ENCODE measurements at regions not wholly inside any gene's neighbourhood (a gene's known extent, or its start where the extent isn't known, plus 50 kb on each side); places are given as distances from the start of the nearest gene placed in this dataset.

GRCh38 chr14:44154446-44154845 lies 352.6 kb downstream of the FSCB start:
- no peak for TF ChIP-seq CTCF (IDR thresholded peaks at IDR 0.05)
- no peak for TF ChIP-seq REST (IDR thresholded peaks at IDR 0.05; ENCODE audit: insufficient read depth in 1 of 2, low read depth in 2 of 2, low read length in 1 of 2)
- no peak for TF ChIP-seq POLR2AphosphoS5 (IDR thresholded peaks at IDR 0.05; ENCODE audit: low read depth, low read length)
- no peak for TF ChIP-seq TCF7L2 (IDR thresholded peaks at IDR 0.05; ENCODE audit: low read depth, low read length)
- TF ChIP-seq SIN3A (IDR thresholded peaks at IDR 0.05; ENCODE audit: borderline replicate concordance, insufficient read depth, low read depth, low read length) = no peak

GRCh38 chr14:44151130-44151820 lies 355.8 kb downstream of the FSCB start:
- in situ Hi-C loops (cut with HindIII; ENCODE audit: low pct_unique_long_range_greater_than_20kb, low sequenced_read_pairs) = no loop called here
- no peaks in the 10 kb centered on the region for H3K9me3 ChIP-seq (ENCODE audit: control insufficient read depth, insufficient read depth, low read depth, low read length)
- H3K27me3 ChIP-seq (ENCODE audit: control insufficient read depth, insufficient read depth, low read length) = no peaks in the 10 kb centered on the region
- intact Hi-C loops (cut with micrococcal nuclease; ENCODE audit: unreplicated experiment) = no loop called here
- H3K4me3 ChIP-seq (ENCODE audit: low read depth in 2 of 2, low read length in 2 of 2) = no peak overlapping the region
- H3K27ac ChIP-seq (ENCODE audit: low read length) = no peak overlapping the region
- BruUV-seq (replicated peaks) = no TSS peak
- H3K36me3 ChIP-seq (ENCODE audit: control insufficient read depth, insufficient read depth, low read length) = no peaks in the 10 kb centered on the region
- H3K4me1 ChIP-seq (ENCODE audit: control insufficient read depth, insufficient read depth, low read length) = no peaks in the 10 kb centered on the region
- POLR2A ChIA-PET = no interaction called here
- CTCF ChIA-PET = no interaction called here
- ATAC-seq = no peak
- DNase-seq (ENCODE audit: low read depth, low spot score) = no peak
- TF ChIP-seq SIN3A (IDR thresholded peaks at IDR 0.05; ENCODE audit: borderline replicate concordance, insufficient read depth, low read depth, low read length) = no peak
- no peak for TF ChIP-seq POLR2AphosphoS5 (IDR thresholded peaks at IDR 0.05; ENCODE audit: low read depth, low read length)
- no peak for TF ChIP-seq REST (IDR thresholded peaks at IDR 0.05; ENCODE audit: insufficient read depth in 1 of 2, low read depth in 2 of 2, low read length in 1 of 2)
- TF ChIP-seq TCF7L2 (IDR thresholded peaks at IDR 0.05; ENCODE audit: low read depth, low read length) = no peak

More at GRCh38 chr14:44154446-44154845, 352.6 kb downstream of the FSCB start:
- ATAC-seq = no peak
- H3K4me1 ChIP-seq (ENCODE audit: control insufficient read depth, insufficient read depth, low read length) = no peaks in the 10 kb centered on the region
- no peaks in the 10 kb centered on the region for H3K36me3 ChIP-seq (ENCODE audit: control insufficient read depth, insufficient read depth, low read length)
- in situ Hi-C loops (cut with HindIII; ENCODE audit: low pct_unique_long_range_greater_than_20kb, low sequenced_read_pairs) = no loop called here
- no TSS peak for BruUV-seq (replicated peaks)
- intact Hi-C loops (cut with micrococcal nuclease; ENCODE audit: unreplicated experiment) = no loop called here
- no peak for DNase-seq (ENCODE audit: low read depth, low spot score)
- no peaks in the 10 kb centered on the region for H3K9me3 ChIP-seq (ENCODE audit: control insufficient read depth, insufficient read depth, low read depth, low read length)
- no peak overlapping the region for H3K27ac ChIP-seq (ENCODE audit: low read length)
- ChIA-PET CTCF (no interaction called here), POLR2A (no interaction called here)
- no peaks in the 10 kb centered on the region for H3K27me3 ChIP-seq (ENCODE audit: control insufficient read depth, insufficient read depth, low read length)
- no peak overlapping the region for H3K4me3 ChIP-seq (ENCODE audit: low read depth in 2 of 2, low read length in 2 of 2)

All from Panc1 (cell line).